Psoas muscle (tissue), 7 donors: ENCODE measurements at regions not wholly inside any gene's neighbourhood (a gene's known extent, or its start where the extent isn't known, plus 50 kb on each side); places are given as distances from the start of the nearest gene placed in this dataset.

Experiments used
- ATAC-seq, 4 donors: fragments of 200-7000 bp; cut with Tn5 transposase; one replicate each; pipeline ENCODE4 v1.9.1; 2020; ENCODE audit warnings: moderate library complexity in 3 of 4, mild to moderate bottlenecking in 2 of 4
- DNase-seq, 2 donors: peaks; one replicate each; pipeline ENCODE4 v3.0.0-alpha.2; 2020
- H3K27ac ChIP-seq: fragments of 200-600 bp; one replicate; pipeline ENCODE4 v1.8.0; 2022
- H3K27me3 ChIP-seq, 3 donors: fragments of 200-600 bp in 1 of 3; one replicate each; pipeline versions ENCODE4 v1.6.1 to v1.8.0; 2013 to 2022; ENCODE audit warnings: low read length in 2 of 3, mild to moderate bottlenecking in 2 of 3, moderate library complexity in 1 of 3; ENCODE audit not compliant: insufficient read depth in 3 of 3
- H3K36me3 ChIP-seq, 2 donors: fragments of 200-600 bp in 1 of 2; one replicate each; pipeline versions ENCODE4 v1.6.1 to v1.8.0; 2013 to 2022; ENCODE audit warnings: low read depth in 1 of 2, mild to moderate bottlenecking in 1 of 2, moderate library complexity in 1 of 2; ENCODE audit not compliant: insufficient read depth in 1 of 2
- H3K4me1 ChIP-seq: fragments of 200-600 bp; one replicate; pipeline ENCODE4 v1.8.0; 2022
- H3K4me3 ChIP-seq: fragments of 200-600 bp; one replicate; pipeline ENCODE4 v1.8.0; 2022; ENCODE audit warnings: mild to moderate bottlenecking
- H3K9me3 ChIP-seq: fragments of 200-600 bp; one replicate; pipeline ENCODE4 v1.8.0; 2022
- CTCF ChIP-seq: fragments of 200-600 bp; IDR thresholded peaks from one replicate; pipeline ENCODE4 v1.8.0; 2022; ENCODE audit warnings: antibody characterized with exemption
- WGBS, 3 donors: extraction: QIAGEN DNeasy Blood & Tissue Kit; methylation state at CpG; one replicate each; pipeline versions ENCODE4 v1.1.6 to v1.1.7; 2013; 5-methylcytosine and 5-hydroxymethylcytosine counted together
- intact Hi-C, 2 donors: fragments of 100-400 bp; cut with DNase I; formaldehyde crosslinking; loops; one replicate each; pipeline versions ENCODE4 v1.11.0 to v1.14.2; 2022
- donor health status: healthy with polysubstance abuse.
- donor health status: DM: no; HTN: no; CAD: no; lungs with moderate emphysema.
- donor health status: Bipolar disorder and iron deficiency.
- donor health status: healthy.
- donor health status: DM: yes; HTN: yes; CAD: no.
- donor health status: DM: no; HTN: no; CAD: no.
- donor health status: DM: yes; HTN: yes; CAD: no.

GRCh38 chr12:113697651-113698509 lies 226.2 kb upstream of the LHX5 start:
- H3K27me3 ChIP-seq, result peaks cover 0 to 32% (median 11%) of the 10 kb centered on the region in 3 donors
- no peaks in the 10 kb centered on the region for H3K4me1 ChIP-seq
- H3K36me3 ChIP-seq, result no peaks in the 10 kb centered on the region
- no peak overlapping the region for H3K27ac ChIP-seq
- intact Hi-C loops, result no loop called here
- H3K4me3 ChIP-seq, result no peak overlapping the region
- no peak for ATAC-seq
- WGBS, 3 donors, result 7 to 11% (median 9%) methylated on average over 11 of the region's 11 CpGs
- TF ChIP-seq CTCF, result no peak
- DNase-seq, result no peak
- H3K9me3 ChIP-seq, result no peaks in the 10 kb centered on the region

GRCh38 chr12:113697104-113697503 lies 225.4 kb upstream of the LHX5 start:
- peaks cover 0 to 26% (median 9%) of the 10 kb centered on the region in 3 donors for H3K27me3 ChIP-seq
- ATAC-seq, result no peak

GRCh38 chr12:113693693-113694092 lies 222.0 kb upstream of the LHX5 start:
- H3K9me3 ChIP-seq, result no peaks in the 10 kb centered on the region
- TF ChIP-seq CTCF, result no peak
- DNase-seq (no peak), ATAC-seq (no peak)
- no peaks in the 10 kb centered on the region for H3K36me3 ChIP-seq
- peaks cover 0 to 26% (median 13%) of the 10 kb centered on the region in 3 donors for H3K27me3 ChIP-seq
- H3K4me3 ChIP-seq, result no peak overlapping the region
- WGBS, 3 donors, result 45 to 49% (median 46%) methylated on average over 8 of the region's 8 CpGs
- H3K4me1 ChIP-seq, result no peaks in the 10 kb centered on the region
- H3K27ac ChIP-seq, result no peak overlapping the region
- intact Hi-C loops, result no loop called here

More at GRCh38 chr12:113697104-113697503, 225.4 kb upstream of the LHX5 start:
- 46 to 58% (median 50%) methylated on average over 5 of the region's 5 CpGs for WGBS, 3 donors
- Histone ChIP-seq H3K4me3 (no peak overlapping the region), H3K4me1 (no peaks in the 10 kb centered on the region), H3K9me3 (no peaks in the 10 kb centered on the region), H3K27ac (no peak overlapping the region), H3K36me3 (no peaks in the 10 kb centered on the region)
- no peak for DNase-seq
- TF ChIP-seq CTCF, result no peak
- intact Hi-C loops, result no loop called here

- TF ChIP-seq CTCF, result no peak
- WGBS, 3 donors, result 72 to 82% (median 80%) methylated on average over 9 of the region's 9 CpGs
- H3K9me3 ChIP-seq, result no peaks in the 10 kb centered on the region
- DNase-seq (no peak), ATAC-seq (no peak)
- H3K27me3 ChIP-seq, result peaks cover 0 to 15% (median 11%) of the 10 kb centered on the region in 3 donors
- H3K36me3 ChIP-seq, result no peaks in the 10 kb centered on the region
- H3K4me1 ChIP-seq, result no peaks in the 10 kb centered on the region
- H3K27ac ChIP-seq, result no peak overlapping the region
- no peak overlapping the region for H3K4me3 ChIP-seq
- intact Hi-C loops, result no loop called here
These were observed 217.5 kb upstream of the LHX5 start for GRCh38 chr12:113689047-113689610.
